ENCODE measurements at regions not wholly inside any gene's neighbourhood (a gene's known extent, or its start where the extent isn't known, plus 50 kb on each side); places are given as distances from the start of the nearest gene placed in this dataset.

- Mint-ChIP-seq H3K27me3 (no peaks in the 10 kb centered on the region), H3K9me3 (ENCODE audit: low read depth) (peaks cover 34% of the 10 kb centered on the region)
Measured at GRCh38 chr16:35391328-35391727, 1931.9 kb downstream of the TP53TG3F start.

DNA sequence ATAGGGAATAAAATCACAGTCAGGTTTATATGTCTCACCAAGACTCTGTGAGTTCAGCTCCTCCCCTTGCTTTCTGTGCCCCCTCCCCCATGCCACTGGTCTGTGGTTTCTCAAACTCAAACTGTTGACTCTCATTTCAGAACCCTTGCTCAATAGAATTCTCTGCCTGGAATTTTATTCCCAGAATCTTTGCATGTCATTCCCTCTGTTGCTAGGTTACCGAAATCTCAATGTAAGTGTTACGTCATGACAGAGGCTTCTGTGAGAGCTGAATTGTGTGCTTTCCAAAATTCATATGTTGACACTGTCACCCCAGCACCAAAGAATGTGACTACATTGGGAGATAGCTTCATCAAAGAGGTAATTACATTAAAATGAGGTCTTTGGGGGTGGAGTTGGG lies 1938.8 kb downstream of the TP53TG3F start:
- no peak overlapping the region for H3K27ac Mint-ChIP-seq
- no peaks in the 10 kb centered on the region for H3K4me1 Mint-ChIP-seq (ENCODE audit: low read depth)
- H3K4me3 Mint-ChIP-seq (ENCODE audit: low read depth) = no peak overlapping the region
- DNase-seq (ENCODE audit: low spot score, unreplicated experiment) = no peak
- peaks cover 47% of the 10 kb centered on the region for H3K9me3 Mint-ChIP-seq (ENCODE audit: low read depth)
- no peak for TF ChIP-seq CTCF (IDR thresholded peaks at IDR 0.05; ENCODE audit: unreplicated experiment)
- H3K36me3 Mint-ChIP-seq (ENCODE audit: insufficient read depth) = no peaks in the 10 kb centered on the region
- H3K27me3 Mint-ChIP-seq = no peaks in the 10 kb centered on the region

More at GRCh38 chr16:35391328-35391727, 1931.9 kb downstream of the TP53TG3F start:
- Mint-ChIP-seq H3K4me1 (ENCODE audit: low read depth) (no peaks in the 10 kb centered on the region), H3K27ac (no peak overlapping the region), H3K4me3 (ENCODE audit: low read depth) (no peak overlapping the region), H3K36me3 (ENCODE audit: insufficient read depth) (no peaks in the 10 kb centered on the region)
- no peak for DNase-seq (ENCODE audit: low spot score, unreplicated experiment)
- TF ChIP-seq CTCF (IDR thresholded peaks at IDR 0.05; ENCODE audit: unreplicated experiment) = peak; percentile 16

- no peak overlapping the region for H3K4me3 Mint-ChIP-seq (ENCODE audit: low read depth)
- peaks cover 44% of the 10 kb centered on the region for H3K9me3 Mint-ChIP-seq (ENCODE audit: low read depth)
- no peak for DNase-seq (ENCODE audit: low spot score, unreplicated experiment)
- no peaks in the 10 kb centered on the region for H3K27me3 Mint-ChIP-seq
- H3K4me1 Mint-ChIP-seq (ENCODE audit: low read depth) = no peaks in the 10 kb centered on the region
- no peak overlapping the region for H3K27ac Mint-ChIP-seq
- TF ChIP-seq CTCF (IDR thresholded peaks at IDR 0.05; ENCODE audit: unreplicated experiment) = no peak
- H3K36me3 Mint-ChIP-seq (ENCODE audit: insufficient read depth) = no peaks in the 10 kb centered on the region
Measured at GRCh38 chr16:35399133-35399532, 1939.7 kb downstream of the TP53TG3F start.

DNA sequence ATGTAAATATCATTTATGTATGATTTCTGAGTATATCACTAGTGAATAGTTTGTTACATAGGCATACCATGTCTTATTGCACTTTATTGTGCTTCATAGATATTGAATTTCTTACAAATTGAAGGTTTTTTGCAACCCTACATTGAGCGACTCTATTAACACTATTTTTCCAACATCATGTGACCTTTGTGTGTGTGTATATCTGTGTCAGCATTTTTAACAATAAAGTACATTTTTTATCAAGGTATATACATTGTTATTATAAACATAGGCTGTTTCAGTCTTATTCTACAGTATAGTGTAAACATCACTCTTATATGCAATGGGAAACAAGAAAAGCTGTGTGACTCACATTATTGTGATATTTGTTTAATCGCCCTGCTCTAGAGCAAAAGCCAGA lies 1944.9 kb downstream of the TP53TG3F start:
- H3K36me3 Mint-ChIP-seq (ENCODE audit: insufficient read depth) = no peaks in the 10 kb centered on the region
- H3K4me3 Mint-ChIP-seq (ENCODE audit: low read depth) = no peak overlapping the region
- H3K27ac Mint-ChIP-seq = no peak overlapping the region
- DNase-seq (ENCODE audit: low spot score, unreplicated experiment) = no peak
- no peak for TF ChIP-seq CTCF (IDR thresholded peaks at IDR 0.05; ENCODE audit: unreplicated experiment)
- H3K9me3 Mint-ChIP-seq (ENCODE audit: low read depth) = peaks cover 46% of the 10 kb centered on the region
- no peaks in the 10 kb centered on the region for H3K27me3 Mint-ChIP-seq
- H3K4me1 Mint-ChIP-seq (ENCODE audit: low read depth) = no peaks in the 10 kb centered on the region

DNA sequence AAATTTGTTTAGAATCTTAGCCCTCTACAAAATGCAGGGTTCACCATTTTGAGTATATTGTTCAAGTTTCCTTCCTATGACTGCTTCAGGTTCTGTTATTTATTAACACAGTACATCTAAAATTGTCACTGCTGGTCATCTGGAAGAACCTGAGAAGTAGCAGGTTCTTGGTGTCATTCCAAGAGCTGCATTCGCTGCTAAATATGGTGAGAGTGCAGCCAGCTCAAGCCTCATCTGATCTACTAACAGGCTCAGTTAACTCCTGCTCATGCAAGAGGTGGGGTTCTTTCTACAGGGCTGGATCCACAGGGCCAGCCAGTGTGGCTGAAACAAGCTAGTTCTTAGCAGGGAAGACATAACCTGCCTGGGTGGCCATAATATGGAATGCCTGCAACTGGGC lies 1946.1 kb downstream of the TP53TG3F start:
- Mint-ChIP-seq H3K9me3 (ENCODE audit: low read depth) (peaks cover 45% of the 10 kb centered on the region), H3K27me3 (no peaks in the 10 kb centered on the region), H3K27ac (no peak overlapping the region), H3K4me1 (ENCODE audit: low read depth) (no peaks in the 10 kb centered on the region), H3K36me3 (ENCODE audit: insufficient read depth) (no peaks in the 10 kb centered on the region), H3K4me3 (ENCODE audit: low read depth) (no peak overlapping the region)
- TF ChIP-seq CTCF (IDR thresholded peaks at IDR 0.05; ENCODE audit: unreplicated experiment) = no peak
- DNase-seq (ENCODE audit: low spot score, unreplicated experiment) = no peak

All from progenitor cell of endocrine pancreas (in vitro differentiated cells).